SK-N-SH (cell line): ENCODE measurements at regions not wholly inside any gene's neighbourhood (a gene's known extent, or its start where the extent isn't known, plus 50 kb on each side); places are given as distances from the start of the nearest gene placed in this dataset.

Experiments
- CTCF ChIA-PET: fragments of 300-600, 350-600 bp; formaldehyde crosslinking; extraction: SDS; loops from one replicate; lab custom pipeline; 2021; lab: Yijun Ruan, JAX
- POLR2A ChIA-PET: fragments of 350-600 bp; sonication (Branson Sonifier 250); formaldehyde crosslinking; extraction: SDS; loops from one replicate; lab custom pipeline; 2020; ENCODE audit warnings: antibody characterized with exemption, inconsistent platforms; lab: Yijun Ruan, JAX
- DNase-seq: peaks from one replicate; pipeline ENCODE4 v3.0.0; 2012
- H2AFZ ChIP-seq: fragments of 200-600 bp; sonication (generic); 2 replicates; pipeline ENCODE4 v1.8.1; 2016; ENCODE audit warnings: antibody characterized with exemption, mild to moderate bottlenecking, low read depth
- H3F3A ChIP-seq: fragments of 200-600 bp; sonication (generic); replicated peaks from 2 replicates; pipeline ENCODE3; 2016; ENCODE audit warnings: antibody characterized with exemption, mild to moderate bottlenecking; ENCODE audit not compliant: insufficient read depth
- H3K27ac ChIP-seq, 2 experiments: fragments of 200-500 bp in 1 of 2; fragments of 200-600 bp in 1 of 2; sonication (Bioruptor generic) in 1 of 2; sonication (generic), shearing (Covaris generic) in 1 of 2; 2 replicates each; pipeline versions ENCODE4 v1.5.1 to v1.6.1; 2014 to 2016; ENCODE audit warnings: low read depth in 2 of 2, inconsistent platforms in 1 of 2, low read length in 1 of 2, mild to moderate bottlenecking in 1 of 2, mixed read lengths in 1 of 2
- H3K27me3 ChIP-seq: fragments of 200-600 bp; sonication (generic), shearing (Covaris generic); 2 replicates; pipeline ENCODE4 v1.6.1; 2016; ENCODE audit warnings: mixed run types; ENCODE audit not compliant: insufficient read depth
- H3K36me3 ChIP-seq, 2 experiments: fragments of 200-500 bp in 1 of 2; fragments of 200-600 bp in 1 of 2; sonication (Bioruptor generic) in 1 of 2; sonication (generic) in 1 of 2; replicated peaks in 1 of 2; 2 replicates each; pipeline versions ENCODE3 to v1.5.1; 2014 to 2016; ENCODE audit warnings: low read length in 1 of 2, mild to moderate bottlenecking in 1 of 2; ENCODE audit not compliant: insufficient read depth in 2 of 2, control insufficient read depth in 1 of 2
- H3K4me1 ChIP-seq, 2 experiments: fragments of 200-500 bp in 1 of 2; fragments of 200-600 bp in 1 of 2; sonication (Bioruptor generic) in 1 of 2; sonication (generic), shearing (Covaris generic) in 1 of 2; 2 replicates each; pipeline versions ENCODE4 v1.5.1 to v1.6.1; 2014 to 2016; ENCODE audit warnings: low read depth in 1 of 2, low read length in 1 of 2, mixed run types in 1 of 2; ENCODE audit not compliant: insufficient read depth in 2 of 2, control insufficient read depth in 1 of 2
- H3K4me2 ChIP-seq: fragments of 200-600 bp; sonication (generic), shearing (Covaris generic); 2 replicates; pipeline ENCODE4 v1.6.1; 2017; ENCODE audit warnings: mixed run types
- H3K4me3 ChIP-seq, 2 experiments: fragments of 200-500 bp in 1 of 2; fragments of 200-600 bp in 1 of 2; sonication (Bioruptor generic) in 1 of 2; sonication (generic), shearing (Covaris generic) in 1 of 2; 2 replicates each; pipeline versions ENCODE4 v1.5.1 to v1.8.1; 2014 to 2016; ENCODE audit warnings: low read depth in 2 of 2, inconsistent platforms in 1 of 2, low read length in 1 of 2, mild to moderate bottlenecking in 1 of 2, mixed read lengths in 1 of 2, moderate library complexity in 1 of 2
- H3K79me2 ChIP-seq: fragments of 200-600 bp; sonication (generic); 2 replicates; pipeline ENCODE4 v1.8.1; 2017; ENCODE audit warnings: mild to moderate bottlenecking; ENCODE audit not compliant: insufficient read depth
- H3K9ac ChIP-seq: fragments of 200-600 bp; sonication (generic); 2 replicates; pipeline ENCODE4 v1.6.1; 2017; ENCODE audit warnings: mixed run types
- H3K9me2 ChIP-seq: fragments of 200-600 bp; sonication (generic); 2 replicates; pipeline ENCODE4 v1.6.1; 2017; ENCODE audit warnings: mixed run types
- H3K9me3 ChIP-seq: fragments of 200-600 bp; sonication (generic); 2 replicates; pipeline ENCODE4 v1.6.1; 2017; ENCODE audit warnings: mixed run types, mild to moderate bottlenecking, moderate library complexity
- H4K20me1 ChIP-seq: fragments of 200-600 bp; sonication (generic); 2 replicates; pipeline ENCODE4 v1.6.1; 2017; ENCODE audit warnings: mild to moderate bottlenecking, mixed run types; ENCODE audit not compliant: insufficient read depth
- CHD2 ChIP-seq: fragments of 150-350 bp; IDR thresholded peaks from 2 replicates; pipeline ENCODE4 v1.6.1; 2018; ENCODE audit warnings: low read length; ENCODE audit not compliant: partially characterized antibody
- ELF1 ChIP-seq: IDR thresholded peaks from 2 replicates; pipeline ENCODE4 v1.4.0; 2012
- EZH2phosphoT487 ChIP-seq: fragments of 200-600 bp; sonication (generic); IDR thresholded peaks from 2 replicates; pipeline ENCODE4 v1.6.1; 2017; ENCODE audit warnings: low read depth, mixed run types, mild to moderate bottlenecking, antibody characterized with exemption, moderate library complexity, borderline replicate concordance
- FOXJ3 ChIP-seq: sonication (generic); formaldehyde crosslinking; IDR thresholded peaks from 2 replicates; pipeline ENCODE4 v1.5.1; 2020; ENCODE audit warnings: mild to moderate bottlenecking, missing genetic modification reagents
- GATA2 ChIP-seq: sonication (generic); formaldehyde crosslinking; IDR thresholded peaks from 2 replicates; pipeline ENCODE4 v1.5.0; 2020; ENCODE audit warnings: mild to moderate bottlenecking, missing genetic modification reagents
- MXI1 ChIP-seq: IDR thresholded peaks from 2 replicates; pipeline ENCODE4 v1.6.1; 2012; ENCODE audit warnings: mild to moderate bottlenecking, low read depth, low read length, improper control_type of control experiment
- POLR2AphosphoS5 ChIP-seq: IDR thresholded peaks from 2 replicates; pipeline ENCODE4 v1.6.1; 2012; ENCODE audit warnings: low read depth, low read length
- SMC3 ChIP-seq: IDR thresholded peaks from 2 replicates; pipeline ENCODE4 v1.6.1; 2012; ENCODE audit warnings: low read depth, low read length, improper control_type of control experiment
- TAF1 ChIP-seq: IDR thresholded peaks from 2 replicates; pipeline ENCODE4 v1.6.1; 2012; ENCODE audit warnings: low read depth, mild to moderate bottlenecking, low read length, moderate library complexity, borderline replicate concordance
- TCF12 ChIP-seq: IDR thresholded peaks from 2 replicates; pipeline ENCODE4 v1.4.0; 2012
- USF2 ChIP-seq: fragments of 150-350 bp; IDR thresholded peaks from 2 replicates; pipeline ENCODE4 v1.6.1; 2017; ENCODE audit warnings: antibody characterized with exemption, low read length, low read depth, borderline replicate concordance
- WGBS: methylation state at CpG from one replicate; pipeline ENCODE4 v1.1.6; 2017; ENCODE audit warnings: low lambda C conversion rate; 5-methylcytosine and 5-hydroxymethylcytosine counted together
- TF ChIP-seq, protein P1 (sequence below): IDR thresholded peaks from 2 replicates; pipeline ENCODE4 v1.6.1; 2012; ENCODE audit warnings: mild to moderate bottlenecking, low read depth, low read length, moderate library complexity
- TF ChIP-seq, protein P2 (sequence below): fragments of 200-600 bp; sonication (generic); IDR thresholded peaks from 2 replicates; pipeline ENCODE4 v1.6.1; 2017; ENCODE audit warnings: antibody characterized with exemption, mild to moderate bottlenecking, moderate library complexity

DNA sequence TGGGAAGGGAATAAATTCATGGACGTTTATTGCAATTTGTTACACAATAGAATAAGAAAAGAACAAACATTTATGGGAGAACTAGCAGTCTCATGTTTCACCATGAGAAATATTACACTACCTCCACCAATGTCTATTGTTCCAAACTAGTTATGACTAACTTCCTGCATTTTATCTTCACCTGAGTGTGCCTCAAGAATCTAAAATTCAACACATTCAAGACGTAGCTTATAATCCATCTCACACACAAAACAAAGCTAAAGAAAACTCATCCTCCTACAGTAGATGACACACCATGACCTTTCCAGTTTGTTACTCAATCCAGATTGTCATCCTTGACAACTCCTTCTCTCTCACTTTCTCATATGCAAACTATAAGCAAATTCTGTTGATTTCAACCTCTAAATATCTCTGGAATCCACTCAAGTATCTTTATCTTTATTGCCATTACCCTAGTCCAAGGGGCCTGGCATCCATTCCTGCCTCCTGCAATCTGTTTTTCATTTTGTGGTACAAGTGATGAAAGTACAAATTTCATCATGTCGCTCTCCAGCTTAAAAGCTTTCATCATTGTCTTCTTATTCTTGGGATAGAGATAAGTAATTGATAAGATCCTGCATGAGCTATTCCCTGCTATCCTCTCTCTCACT is 229.9 kb downstream of the NR2F2 start:
- no peak overlapping the region for H3K27ac ChIP-seq
- no peak overlapping the region for H3K4me3 ChIP-seq
- H3K9me3 ChIP-seq: no peaks in the 10 kb centered on the region
- CTCF ChIA-PET: no interaction called here
- H4K20me1 ChIP-seq: no peaks in the 10 kb centered on the region
- WGBS: 7% methylated on average over 3 of the region's 3 CpGs
- no peaks in the 10 kb centered on the region for H3K4me1 ChIP-seq
- H3K9ac ChIP-seq: no peak overlapping the region
- no peaks in the 10 kb centered on the region for H3K9me2 ChIP-seq
- POLR2A ChIA-PET: no interaction called here
- H3K27me3 ChIP-seq: no peaks in the 10 kb centered on the region
- no peaks in the 10 kb centered on the region for H3K36me3 ChIP-seq
- no peak overlapping the region for H3K4me2 ChIP-seq
- DNase-seq: peak; percentile 11
- TF ChIP-seq CHD2: no peak
- TF ChIP-seq EZH2phosphoT487: no peak
- TF ChIP-seq POLR2AphosphoS5: no peak
- TF ChIP-seq GATA2: no peak
- TF ChIP-seq TCF12: no peak
- TF ChIP-seq, protein P1, sequence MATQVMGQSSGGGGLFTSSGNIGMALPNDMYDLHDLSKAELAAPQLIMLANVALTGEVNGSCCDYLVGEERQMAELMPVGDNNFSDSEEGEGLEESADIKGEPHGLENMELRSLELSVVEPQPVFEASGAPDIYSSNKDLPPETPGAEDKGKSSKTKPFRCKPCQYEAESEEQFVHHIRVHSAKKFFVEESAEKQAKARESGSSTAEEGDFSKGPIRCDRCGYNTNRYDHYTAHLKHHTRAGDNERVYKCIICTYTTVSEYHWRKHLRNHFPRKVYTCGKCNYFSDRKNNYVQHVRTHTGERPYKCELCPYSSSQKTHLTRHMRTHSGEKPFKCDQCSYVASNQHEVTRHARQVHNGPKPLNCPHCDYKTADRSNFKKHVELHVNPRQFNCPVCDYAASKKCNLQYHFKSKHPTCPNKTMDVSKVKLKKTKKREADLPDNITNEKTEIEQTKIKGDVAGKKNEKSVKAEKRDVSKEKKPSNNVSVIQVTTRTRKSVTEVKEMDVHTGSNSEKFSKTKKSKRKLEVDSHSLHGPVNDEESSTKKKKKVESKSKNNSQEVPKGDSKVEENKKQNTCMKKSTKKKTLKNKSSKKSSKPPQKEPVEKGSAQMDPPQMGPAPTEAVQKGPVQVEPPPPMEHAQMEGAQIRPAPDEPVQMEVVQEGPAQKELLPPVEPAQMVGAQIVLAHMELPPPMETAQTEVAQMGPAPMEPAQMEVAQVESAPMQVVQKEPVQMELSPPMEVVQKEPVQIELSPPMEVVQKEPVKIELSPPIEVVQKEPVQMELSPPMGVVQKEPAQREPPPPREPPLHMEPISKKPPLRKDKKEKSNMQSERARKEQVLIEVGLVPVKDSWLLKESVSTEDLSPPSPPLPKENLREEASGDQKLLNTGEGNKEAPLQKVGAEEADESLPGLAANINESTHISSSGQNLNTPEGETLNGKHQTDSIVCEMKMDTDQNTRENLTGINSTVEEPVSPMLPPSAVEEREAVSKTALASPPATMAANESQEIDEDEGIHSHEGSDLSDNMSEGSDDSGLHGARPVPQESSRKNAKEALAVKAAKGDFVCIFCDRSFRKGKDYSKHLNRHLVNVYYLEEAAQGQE: no peak
- TF ChIP-seq TAF1: no peak
- TF ChIP-seq SMC3: no peak
- TF ChIP-seq MXI1: no peak
- TF ChIP-seq, protein P2, sequence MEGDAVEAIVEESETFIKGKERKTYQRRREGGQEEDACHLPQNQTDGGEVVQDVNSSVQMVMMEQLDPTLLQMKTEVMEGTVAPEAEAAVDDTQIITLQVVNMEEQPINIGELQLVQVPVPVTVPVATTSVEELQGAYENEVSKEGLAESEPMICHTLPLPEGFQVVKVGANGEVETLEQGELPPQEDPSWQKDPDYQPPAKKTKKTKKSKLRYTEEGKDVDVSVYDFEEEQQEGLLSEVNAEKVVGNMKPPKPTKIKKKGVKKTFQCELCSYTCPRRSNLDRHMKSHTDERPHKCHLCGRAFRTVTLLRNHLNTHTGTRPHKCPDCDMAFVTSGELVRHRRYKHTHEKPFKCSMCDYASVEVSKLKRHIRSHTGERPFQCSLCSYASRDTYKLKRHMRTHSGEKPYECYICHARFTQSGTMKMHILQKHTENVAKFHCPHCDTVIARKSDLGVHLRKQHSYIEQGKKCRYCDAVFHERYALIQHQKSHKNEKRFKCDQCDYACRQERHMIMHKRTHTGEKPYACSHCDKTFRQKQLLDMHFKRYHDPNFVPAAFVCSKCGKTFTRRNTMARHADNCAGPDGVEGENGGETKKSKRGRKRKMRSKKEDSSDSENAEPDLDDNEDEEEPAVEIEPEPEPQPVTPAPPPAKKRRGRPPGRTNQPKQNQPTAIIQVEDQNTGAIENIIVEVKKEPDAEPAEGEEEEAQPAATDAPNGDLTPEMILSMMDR: no peak
- TF ChIP-seq ELF1: no peak
- TF ChIP-seq FOXJ3 (CRISPR knock-in tag): no peak
- TF ChIP-seq USF2: no peak
- no peaks in the 10 kb centered on the region for H3K79me2 ChIP-seq
- no peaks in the 10 kb centered on the region for H3F3A ChIP-seq
- no peak overlapping the region for H2AFZ ChIP-seq
